ENCODE measurements at regions not wholly inside any gene's neighbourhood (a gene's known extent, or its start where the extent isn't known, plus 50 kb on each side); places are given as distances from the start of the nearest gene placed in this dataset.

- no peak for DNase-seq
Measured at GRCh38 chr6:79763301-79763700, 132.2 kb downstream of the SH3BGRL2 start.

GRCh38 chr6:79762370-79762769 lies 131.2 kb downstream of the SH3BGRL2 start:
- no peak for DNase-seq

- DNase-seq = no peak
Measured at GRCh38 chr6:79756496-79756895, 125.4 kb downstream of the SH3BGRL2 start.

GRCh38 chr6:79755967-79756366 lies 124.8 kb downstream of the SH3BGRL2 start:
- DNase-seq = no peak

Measured in activated CD4-positive, alpha-beta T cell treated with anti-CD3 and anti-CD28 coated beads, Interleukin-2, amount 50 U/mL, for 4 hours (primary cell).